C4-2B (cell line): ENCODE measurements at regions not wholly inside any gene's neighbourhood (a gene's known extent, or its start where the extent isn't known, plus 50 kb on each side); places are given as distances from the start of the nearest gene placed in this dataset.

Source experiments
- H3K27ac ChIP-seq: fragments of 450-650 bp; 2 replicates; pipeline ENCODE4 v1.5.1; 2017
- ZFX ChIP-seq: fragments of 450-650 bp; IDR thresholded peaks from 2 replicates; pipeline ENCODE4 v1.6.1; 2017
- TF ChIP-seq, protein P1 (sequence below): fragments of 450-650 bp; conservative IDR thresholded peaks from 2 replicates; pipeline ENCODE4 v1.5.1; 2017; ENCODE audit warnings: mild to moderate bottlenecking

DNA sequence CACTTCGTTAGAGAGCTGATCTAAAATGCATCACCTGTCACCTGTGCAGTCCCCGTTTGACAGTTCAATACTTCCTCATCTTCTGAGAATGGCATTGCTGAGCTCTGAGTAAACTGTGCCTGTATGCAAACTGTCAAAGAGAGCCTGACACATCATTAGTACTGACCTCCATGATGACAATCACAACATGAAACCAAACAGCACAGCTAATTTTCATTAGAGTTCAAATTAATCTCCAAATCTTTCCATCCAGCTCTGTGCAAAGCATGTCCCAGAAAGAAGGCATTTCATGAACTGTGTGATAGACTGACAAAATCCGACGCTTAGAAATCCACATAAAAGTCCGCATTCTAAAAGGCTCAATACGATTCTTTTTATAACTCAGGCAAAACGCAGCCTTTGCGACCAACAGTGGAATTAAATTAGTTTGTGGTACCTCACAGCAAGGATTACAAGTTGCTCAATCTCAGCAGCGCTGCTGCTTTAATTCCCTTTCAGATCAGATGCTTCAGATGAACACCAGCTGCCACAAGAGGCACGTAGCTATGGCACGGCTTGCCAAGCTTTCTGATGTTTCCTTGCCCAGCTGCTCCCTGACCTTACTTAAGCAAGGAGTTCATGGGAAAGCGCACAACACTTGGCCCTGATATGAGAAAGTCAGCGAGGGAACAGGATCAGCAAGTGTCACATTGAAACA lies 765.5 kb upstream of the PRMT6 start:
- H3K27ac ChIP-seq: no peak overlapping the region
- TF ChIP-seq, protein P1, sequence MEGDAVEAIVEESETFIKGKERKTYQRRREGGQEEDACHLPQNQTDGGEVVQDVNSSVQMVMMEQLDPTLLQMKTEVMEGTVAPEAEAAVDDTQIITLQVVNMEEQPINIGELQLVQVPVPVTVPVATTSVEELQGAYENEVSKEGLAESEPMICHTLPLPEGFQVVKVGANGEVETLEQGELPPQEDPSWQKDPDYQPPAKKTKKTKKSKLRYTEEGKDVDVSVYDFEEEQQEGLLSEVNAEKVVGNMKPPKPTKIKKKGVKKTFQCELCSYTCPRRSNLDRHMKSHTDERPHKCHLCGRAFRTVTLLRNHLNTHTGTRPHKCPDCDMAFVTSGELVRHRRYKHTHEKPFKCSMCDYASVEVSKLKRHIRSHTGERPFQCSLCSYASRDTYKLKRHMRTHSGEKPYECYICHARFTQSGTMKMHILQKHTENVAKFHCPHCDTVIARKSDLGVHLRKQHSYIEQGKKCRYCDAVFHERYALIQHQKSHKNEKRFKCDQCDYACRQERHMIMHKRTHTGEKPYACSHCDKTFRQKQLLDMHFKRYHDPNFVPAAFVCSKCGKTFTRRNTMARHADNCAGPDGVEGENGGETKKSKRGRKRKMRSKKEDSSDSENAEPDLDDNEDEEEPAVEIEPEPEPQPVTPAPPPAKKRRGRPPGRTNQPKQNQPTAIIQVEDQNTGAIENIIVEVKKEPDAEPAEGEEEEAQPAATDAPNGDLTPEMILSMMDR: no peak
- no peak for TF ChIP-seq ZFX

DNA sequence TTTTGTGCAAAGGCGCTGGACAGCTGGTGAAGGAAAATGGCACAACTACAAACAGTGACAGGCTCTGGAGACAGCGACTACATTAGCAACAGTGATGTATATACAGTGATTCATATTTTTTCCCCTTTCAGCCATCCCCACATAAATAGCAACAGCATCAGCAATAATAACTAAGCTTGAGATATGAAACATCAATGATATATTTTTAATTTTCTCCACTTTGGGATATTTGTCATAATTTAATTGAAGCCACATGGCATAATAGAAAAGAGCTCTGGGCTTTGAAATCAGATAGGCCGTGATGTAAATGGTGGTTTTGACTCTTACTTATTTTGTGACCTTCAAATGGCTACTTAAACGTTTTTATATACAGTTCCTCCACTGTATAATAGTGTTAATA lies 764.3 kb upstream of the PRMT6 start:
- H3K27ac ChIP-seq: no peak overlapping the region
- TF ChIP-seq, protein P1: no peak
- no peak for TF ChIP-seq ZFX

DNA sequence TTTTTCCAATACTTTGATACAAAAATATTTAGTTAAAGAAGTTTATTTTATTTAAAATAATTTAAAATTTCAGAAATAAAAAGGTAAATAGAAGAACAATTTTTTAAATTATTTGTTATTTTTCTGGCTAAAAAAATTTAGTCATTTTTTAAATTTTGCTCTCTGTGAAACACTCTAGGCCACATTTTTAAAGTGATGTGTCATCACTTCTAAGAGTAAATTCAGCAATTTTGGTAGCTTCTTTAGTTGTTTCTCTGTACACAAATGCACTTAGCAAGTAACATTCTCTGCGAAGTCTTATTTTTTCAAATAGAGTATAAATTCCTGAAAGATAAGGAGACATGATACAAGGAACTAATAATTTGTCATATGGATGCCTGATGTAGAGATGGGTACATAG lies 760.0 kb upstream of the PRMT6 start:
- no peak overlapping the region for H3K27ac ChIP-seq
- TF ChIP-seq ZFX: no peak
- TF ChIP-seq, protein P1: no peak

DNA sequence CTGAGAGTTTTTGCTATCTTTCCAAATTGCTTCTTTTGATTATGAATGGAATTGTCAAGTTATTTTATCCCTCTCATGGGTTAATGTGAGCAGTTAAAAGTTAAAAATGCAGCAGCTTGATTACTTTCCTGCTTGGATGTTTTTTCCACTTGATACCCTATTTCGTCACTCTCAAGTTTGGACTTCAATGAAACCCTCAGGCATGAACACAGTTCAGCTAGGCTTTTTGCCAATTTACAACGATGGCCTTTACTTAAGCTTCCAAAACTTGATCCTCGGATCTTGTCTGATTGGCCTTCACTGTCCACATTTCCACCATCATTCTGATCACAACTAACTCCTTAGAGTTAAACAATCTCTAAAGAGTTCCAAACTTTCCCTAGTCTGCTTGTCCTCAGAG lies 752.4 kb upstream of the PRMT6 start:
- no peak overlapping the region for H3K27ac ChIP-seq
- TF ChIP-seq, protein P1: no peak
- TF ChIP-seq ZFX: no peak

DNA sequence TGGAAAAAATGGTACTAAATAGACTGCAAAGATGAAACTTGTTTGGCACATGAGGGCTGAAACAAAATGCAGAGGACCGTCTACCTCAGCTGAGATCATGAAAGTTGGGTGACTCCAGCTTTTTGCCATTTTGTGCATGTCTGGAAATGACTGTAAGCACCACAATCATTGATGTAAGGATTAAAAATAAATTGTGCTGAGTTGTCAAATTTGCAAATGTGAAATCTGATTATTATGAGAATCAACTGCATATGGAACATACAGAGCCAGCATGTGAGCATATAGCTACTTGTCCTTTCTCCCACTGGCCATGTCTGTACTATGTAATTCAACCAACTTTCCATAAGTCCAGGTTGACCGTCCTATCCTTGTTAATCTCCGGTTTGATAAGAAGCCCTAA lies 736.9 kb upstream of the PRMT6 start:
- no peak overlapping the region for H3K27ac ChIP-seq

DNA sequence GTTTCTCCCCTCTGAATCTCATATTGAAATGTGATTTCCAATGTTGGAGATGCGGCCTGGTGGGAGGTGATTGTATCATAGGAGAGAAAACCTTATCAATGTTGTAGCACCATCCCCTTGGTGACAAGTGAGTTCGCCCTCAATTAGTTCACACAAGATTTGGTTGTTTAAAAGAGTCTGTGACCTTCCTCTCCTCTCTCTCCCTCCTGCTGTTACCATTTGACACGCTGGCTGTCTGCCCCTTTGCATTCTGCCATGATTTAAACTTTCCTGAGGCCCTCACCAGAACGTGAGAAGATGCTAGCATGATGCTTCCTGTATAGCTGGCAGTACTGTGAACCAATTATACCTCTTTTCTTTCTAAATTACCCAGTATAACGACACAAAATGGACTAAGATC lies 730.9 kb upstream of the PRMT6 start:
- no peak overlapping the region for H3K27ac ChIP-seq
- no peak for TF ChIP-seq ZFX
- TF ChIP-seq, protein P1: no peak

More for the DNA sequence above, 736.9 kb upstream of the PRMT6 start:
- TF ChIP-seq ZFX: no peak
- TF ChIP-seq, protein P1: no peak

DNA sequence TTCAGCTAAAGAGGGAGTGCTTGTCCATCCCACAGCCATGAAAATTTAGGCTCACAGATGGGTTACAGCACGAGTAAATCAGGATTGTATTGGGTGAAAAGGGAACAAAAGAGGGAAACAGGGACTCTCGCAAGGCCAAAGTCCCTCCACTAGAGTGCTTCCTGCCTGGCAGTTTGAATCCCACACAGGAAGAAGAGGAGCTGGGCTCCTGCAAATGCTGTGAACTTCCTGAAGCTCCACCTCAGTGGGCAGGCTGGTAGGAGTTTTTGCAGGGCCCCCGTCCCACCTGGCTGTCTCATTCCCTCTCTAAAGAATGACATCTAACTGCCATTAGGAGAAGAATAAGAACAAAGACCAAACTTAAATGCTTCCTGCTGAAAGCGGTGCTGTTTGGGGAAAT lies 712.0 kb upstream of the PRMT6 start:
- no peak overlapping the region for H3K27ac ChIP-seq
- no peak for TF ChIP-seq ZFX
- TF ChIP-seq, protein P1: no peak
